DND-41 (cell line): ENCODE measurements at regions not wholly inside any gene's neighbourhood (a gene's known extent, or its start where the extent isn't known, plus 50 kb on each side); places are given as distances from the start of the nearest gene placed in this dataset.

Experiments
- ATAC-seq: fragments of 200-7000 bp; cut with Tn5 transposase; 3 replicates; pipeline ENCODE4 v1.9.1; 2021; ENCODE audit warnings: low read depth; ENCODE audit not compliant: insufficient read depth
- DNase-seq: peaks from one replicate; pipeline ENCODE4 v3.0.0-alpha.2; 2020
- H2AFZ ChIP-seq: 2 replicates; pipeline ENCODE4 v1.6.0; 2012; ENCODE audit warnings: low read depth, low read length
- H3K27ac ChIP-seq: 2 replicates; pipeline ENCODE4 v1.5.1; 2012; ENCODE audit warnings: low read length, inconsistent platforms
- H3K27me3 ChIP-seq: fragments of 200-600 bp; sonication (generic); 2 replicates; pipeline ENCODE4 v1.6.0; 2012; ENCODE audit warnings: low read length, mild to moderate bottlenecking, inconsistent platforms; ENCODE audit not compliant: insufficient read depth, poor library complexity
- H3K36me3 ChIP-seq: 2 replicates; pipeline ENCODE4 v1.5.1; 2012; ENCODE audit warnings: low read length, inconsistent platforms; ENCODE audit not compliant: insufficient read depth
- H3K4me1 ChIP-seq: 2 replicates; pipeline ENCODE4 v1.5.1; 2012; ENCODE audit warnings: mild to moderate bottlenecking, low read length; ENCODE audit not compliant: insufficient read depth
- H3K4me2 ChIP-seq: 2 replicates; pipeline ENCODE4 v1.6.0; 2012; ENCODE audit warnings: mild to moderate bottlenecking, moderate library complexity, low read length, inconsistent platforms; ENCODE audit not compliant: insufficient read depth
- H3K4me3 ChIP-seq, 2 experiments: fragments of 200-600 bp in 1 of 2; shearing (Covaris generic) in 1 of 2; 2 replicates each; pipeline ENCODE4 v1.5.1; 2012 to 2016; ENCODE audit warnings: inconsistent platforms in 2 of 2, low read length in 2 of 2, mild to moderate bottlenecking in 2 of 2, low read depth in 1 of 2, moderate library complexity in 1 of 2
- H3K79me2 ChIP-seq: 2 replicates; pipeline ENCODE4 v1.6.0; 2012; ENCODE audit warnings: low read length, inconsistent platforms; ENCODE audit not compliant: insufficient read depth
- H3K9ac ChIP-seq: 2 replicates; pipeline ENCODE4 v1.6.0; 2012; ENCODE audit warnings: low read depth, mild to moderate bottlenecking, inconsistent platforms, low read length, moderate library complexity
- H3K9me3 ChIP-seq: 2 replicates; pipeline ENCODE4 v1.5.1; 2012; ENCODE audit warnings: low read length, moderate library complexity, mild to moderate bottlenecking, inconsistent platforms; ENCODE audit not compliant: insufficient read depth, severe bottlenecking
- H4K20me1 ChIP-seq: 2 replicates; pipeline ENCODE4 v1.6.0; 2012; ENCODE audit warnings: low read length; ENCODE audit not compliant: insufficient read depth
- CTCF ChIP-seq: IDR thresholded peaks from 2 replicates; pipeline ENCODE4 v1.5.1; 2012; ENCODE audit warnings: borderline replicate concordance, low read length, moderate library complexity, mild to moderate bottlenecking; ENCODE audit not compliant: poor library complexity, severe bottlenecking; ENCODE audit errors: extremely low read depth
- EZH2 ChIP-seq: IDR thresholded peaks from 3 replicates; pipeline ENCODE4 v1.6.1; 2012; ENCODE audit warnings: borderline replicate concordance, low read depth, mild to moderate bottlenecking, moderate library complexity, low read length, inconsistent platforms; ENCODE audit not compliant: severe bottlenecking

DNA sequence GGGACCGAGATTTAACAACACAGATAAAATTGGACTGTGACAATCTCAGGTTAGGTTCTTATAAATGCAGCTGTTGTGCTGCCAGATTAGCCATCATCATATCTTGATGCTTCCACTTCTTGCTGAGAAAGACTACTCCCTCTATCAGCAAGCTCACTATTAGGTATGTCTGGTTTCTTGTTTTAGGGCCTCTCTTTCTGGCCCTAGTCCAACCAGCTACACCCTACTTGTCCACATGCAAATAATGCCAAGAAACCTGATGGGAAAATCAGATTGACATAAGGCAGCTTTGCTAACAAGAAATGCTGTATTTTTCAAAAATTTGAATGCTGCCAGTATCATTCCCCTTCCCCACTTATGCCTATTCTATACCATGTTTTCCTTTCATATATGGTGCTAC is 296.0 kb downstream of the RMST start:
- no peak overlapping the region for H3K4me2 ChIP-seq

GRCh38 chr12:97760601-97761000 is 298.0 kb downstream of the RMST start:
- Histone ChIP-seq H4K20me1 (no peaks in the 10 kb centered on the region), H3K27me3 (no peaks in the 10 kb centered on the region), H3K27ac (no peak overlapping the region), H3K4me2 (no peak overlapping the region), H3K79me2 (no peaks in the 10 kb centered on the region), H3K4me1 (peaks cover 8% of the 10 kb centered on the region; the same call in 1 of the 2 replicates), H2AFZ (no peak overlapping the region), H3K9ac (no peak overlapping the region), H3K36me3 (no peaks in the 10 kb centered on the region), H3K4me3 (no peak overlapping the region), H3K9me3 (peaks cover 3% of the 10 kb centered on the region)
- ATAC-seq (no peak), DNase-seq (no peak)
- no peak for TF ChIP-seq CTCF
- no peak for TF ChIP-seq EZH2

More for the DNA sequence above, 296.0 kb downstream of the RMST start:
- DNase-seq (no peak), ATAC-seq (no peak)
- Histone ChIP-seq H3K36me3 (no peaks in the 10 kb centered on the region), H3K79me2 (no peaks in the 10 kb centered on the region), H4K20me1 (no peaks in the 10 kb centered on the region), H3K9ac (no peak overlapping the region), H3K27me3 (no peaks in the 10 kb centered on the region), H3K4me1 (peaks cover 8% of the 10 kb centered on the region; the same call in 1 of the 2 replicates), H2AFZ (no peak overlapping the region), H3K9me3 (peaks cover 3% of the 10 kb centered on the region), H3K4me3 (no peak overlapping the region), H3K27ac (no peak overlapping the region)
- TF ChIP-seq EZH2 (no peak), CTCF (no peak)

DNA sequence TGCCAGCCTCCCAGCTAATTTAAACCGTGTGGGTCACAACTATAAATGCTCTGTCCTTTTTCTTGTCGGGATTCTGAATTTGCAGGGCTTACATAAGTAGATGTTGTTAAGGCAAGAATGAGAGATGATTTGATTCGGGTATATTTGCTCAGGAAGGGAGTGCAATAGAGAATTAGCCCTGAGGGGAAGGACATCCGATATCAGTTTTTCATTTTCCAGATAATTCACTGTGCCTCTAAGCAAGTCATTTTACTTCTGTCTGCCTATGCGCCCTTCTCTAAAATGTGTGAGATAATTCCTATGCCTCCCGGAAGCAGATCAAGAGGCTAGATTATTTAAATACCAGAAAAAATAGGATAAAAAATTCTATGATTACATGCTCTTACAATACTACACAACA is 300.5 kb downstream of the RMST start:
- Histone ChIP-seq H3K4me2 (no peak overlapping the region), H3K4me3 (no peak overlapping the region), H3K9me3 (peaks cover 3% of the 10 kb centered on the region), H2AFZ (no peak overlapping the region), H3K79me2 (no peaks in the 10 kb centered on the region), H3K4me1 (no peaks in the 10 kb centered on the region), H3K36me3 (no peaks in the 10 kb centered on the region), H3K27me3 (no peaks in the 10 kb centered on the region), H3K27ac (no peak overlapping the region), H4K20me1 (no peaks in the 10 kb centered on the region), H3K9ac (no peak overlapping the region)
- no peak for TF ChIP-seq EZH2
- no peak for TF ChIP-seq CTCF
- ATAC-seq (no peak), DNase-seq (no peak)

- DNase-seq (no peak), ATAC-seq (no peak)
- H3K9me3 ChIP-seq, result peaks cover 3% of the 10 kb centered on the region
These were observed 302.1 kb downstream of the RMST start for GRCh38 chr12:97764700-97765099.

More at GRCh38 chr12:97764700-97765099, 302.1 kb downstream of the RMST start:
- Histone ChIP-seq H2AFZ (no peak overlapping the region), H3K27me3 (no peaks in the 10 kb centered on the region), H3K79me2 (no peaks in the 10 kb centered on the region), H3K36me3 (no peaks in the 10 kb centered on the region), H3K27ac (no peak overlapping the region), H3K9ac (no peak overlapping the region), H3K4me2 (no peak overlapping the region), H3K4me3 (no peak overlapping the region), H3K4me1 (no peaks in the 10 kb centered on the region), H4K20me1 (no peaks in the 10 kb centered on the region)
- TF ChIP-seq EZH2, result no peak
- no peak for TF ChIP-seq CTCF
